ENCODE measurements at regions not wholly inside any gene's neighbourhood (a gene's known extent, or its start where the extent isn't known, plus 50 kb on each side); places are given as distances from the start of the nearest gene placed in this dataset.

GRCh38 chr1:112237983-112238545 lies 157.9 kb upstream of the CTTNBP2NL start (continued):
- TF ChIP-seq ZNF280B (CRISPR knock-in tag; IDR thresholded peaks at IDR 0.05) = no peak
- TF ChIP-seq E2F8 (IDR thresholded peaks at IDR 0.05; ENCODE audit: low read depth, partially characterized antibody) = no peak
- no peak for TF ChIP-seq ZBTB34 (CRISPR knock-in tag; IDR thresholded peaks at IDR 0.05)
- no peak for TF ChIP-seq JUN (IDR thresholded peaks at IDR 0.05; ENCODE audit: borderline replicate concordance, low read depth, low read length)
- TF ChIP-seq JUN (CRISPR knock-in tag; IDR thresholded peaks at IDR 0.05; ENCODE audit: borderline replicate concordance) = no peak
- TF ChIP-seq POLR2H (tag; IDR thresholded peaks at IDR 0.05; ENCODE audit: low read depth) = no peak
- no peak for TF ChIP-seq ZNF165 (CRISPR knock-in tag; IDR thresholded peaks at IDR 0.05; ENCODE audit: borderline replicate concordance)
- no peak for TF ChIP-seq RCOR1 (IDR thresholded peaks at IDR 0.05; ENCODE audit: borderline replicate concordance in 1 of 2, low read depth in 2 of 2, low read length in 2 of 2)
- TF ChIP-seq NR2C2 (CRISPR knock-in tag; IDR thresholded peaks at IDR 0.05) = no peak
- TF ChIP-seq NR2C2 (tag; IDR thresholded peaks at IDR 0.05) = no peak
- TF ChIP-seq GTF2B (IDR thresholded peaks at IDR 0.05; ENCODE audit: extremely low read depth, insufficient read length) = no peak
- no peak for TF ChIP-seq ZNF778 (CRISPR knock-in tag; IDR thresholded peaks at IDR 0.05)

Data from K562 (cell line).